ENCODE measurements at regions not wholly inside any gene's neighbourhood (a gene's known extent, or its start where the extent isn't known, plus 50 kb on each side); places are given as distances from the start of the nearest gene placed in this dataset.

DNA sequence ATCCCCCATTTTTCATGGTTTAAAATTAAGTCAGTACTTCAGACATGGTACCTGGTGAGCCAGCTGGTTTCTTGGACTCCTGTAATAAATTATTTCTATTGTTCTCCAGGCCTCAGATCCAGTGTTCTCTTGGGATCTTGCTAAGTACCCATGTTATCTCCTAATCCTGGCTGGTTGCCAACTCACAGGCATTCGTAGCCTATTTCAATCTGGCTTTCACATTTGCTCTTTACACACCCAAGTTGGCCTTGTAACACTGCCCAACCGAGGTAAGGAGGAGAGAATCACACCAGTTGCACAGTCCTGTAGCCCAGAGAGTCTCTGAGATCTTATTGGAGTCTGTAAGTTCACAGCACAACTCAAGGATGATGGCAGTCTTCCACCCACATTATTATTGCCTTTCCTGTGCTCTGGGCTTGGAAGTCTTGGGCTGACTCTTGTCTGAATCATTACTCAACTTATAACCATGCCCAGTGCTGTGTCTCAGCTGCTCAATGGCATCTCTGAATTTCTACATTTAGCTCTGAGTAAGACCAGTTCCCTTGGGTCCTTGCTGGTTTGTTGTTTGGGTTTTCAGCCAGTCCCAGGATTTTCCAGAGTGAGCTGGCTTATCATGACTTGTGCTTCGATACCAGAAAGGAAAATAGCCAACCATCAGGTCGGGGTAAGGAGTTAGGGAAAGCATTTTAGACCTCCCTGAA, 76.6 kb upstream of the KLF12 start:
- no peak for DNase-seq

DNA sequence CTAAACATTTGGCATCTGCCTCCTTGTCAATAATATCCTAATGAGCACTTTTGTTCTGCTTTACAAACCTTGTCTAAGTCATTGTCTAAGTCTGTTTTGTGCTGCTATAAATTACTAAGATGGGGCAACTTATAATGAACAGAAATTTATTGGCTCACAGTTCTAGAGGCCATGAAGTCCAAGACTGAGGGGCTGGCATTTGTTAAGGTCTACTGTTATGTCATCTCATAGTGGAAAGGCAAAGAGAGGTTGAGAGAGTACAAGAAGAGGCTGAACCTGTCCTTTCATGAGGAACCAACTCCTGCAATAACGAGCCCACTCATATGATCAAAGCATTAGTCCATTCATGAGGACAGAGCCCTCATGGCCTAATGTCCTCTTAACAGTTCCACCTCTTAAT, 72.7 kb upstream of the KLF12 start:
- DNase-seq, result no peak

DNA sequence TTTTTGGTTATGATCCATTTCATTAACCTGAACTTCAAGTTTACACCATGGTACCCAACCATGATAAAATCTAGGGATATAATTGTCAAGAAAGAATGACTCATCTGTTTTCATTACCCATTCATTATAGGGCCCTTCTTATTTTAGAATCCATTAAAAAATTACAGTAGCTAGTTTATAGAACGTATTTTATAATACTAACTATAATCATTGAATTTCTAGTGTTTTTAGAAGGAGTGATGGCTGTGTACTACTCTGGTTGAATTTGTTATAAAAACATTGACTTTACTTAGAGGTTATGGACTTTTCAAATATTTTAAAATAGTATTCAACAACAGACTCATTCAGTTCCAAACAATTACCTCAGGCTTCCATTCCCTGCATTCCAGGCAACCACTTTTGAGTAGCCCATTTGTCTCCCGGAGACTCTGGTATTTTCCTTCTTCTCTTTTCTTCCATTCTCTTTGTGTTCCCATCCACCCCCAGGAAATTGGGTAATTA, 71.9 kb upstream of the KLF12 start:
- DNase-seq, result no peak

DNA sequence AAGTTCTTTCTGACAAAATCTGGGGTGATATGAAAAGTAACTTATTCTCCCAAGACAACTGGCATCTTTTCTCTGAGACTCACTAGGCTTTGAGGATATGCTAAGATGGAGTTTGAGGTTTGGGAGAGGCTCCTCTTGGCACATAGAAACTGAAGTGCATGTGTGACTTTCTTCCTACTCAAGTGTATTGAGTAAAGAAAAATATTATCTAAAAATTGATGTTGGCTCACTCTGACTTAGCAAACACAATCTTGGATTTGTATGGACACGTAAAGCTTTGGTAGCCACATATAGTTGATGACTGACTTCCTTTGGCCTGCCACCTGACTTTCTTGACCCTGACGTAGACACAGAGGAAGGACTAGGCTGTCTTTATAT, 71.1 kb upstream of the KLF12 start:
- no peak for DNase-seq

DNA sequence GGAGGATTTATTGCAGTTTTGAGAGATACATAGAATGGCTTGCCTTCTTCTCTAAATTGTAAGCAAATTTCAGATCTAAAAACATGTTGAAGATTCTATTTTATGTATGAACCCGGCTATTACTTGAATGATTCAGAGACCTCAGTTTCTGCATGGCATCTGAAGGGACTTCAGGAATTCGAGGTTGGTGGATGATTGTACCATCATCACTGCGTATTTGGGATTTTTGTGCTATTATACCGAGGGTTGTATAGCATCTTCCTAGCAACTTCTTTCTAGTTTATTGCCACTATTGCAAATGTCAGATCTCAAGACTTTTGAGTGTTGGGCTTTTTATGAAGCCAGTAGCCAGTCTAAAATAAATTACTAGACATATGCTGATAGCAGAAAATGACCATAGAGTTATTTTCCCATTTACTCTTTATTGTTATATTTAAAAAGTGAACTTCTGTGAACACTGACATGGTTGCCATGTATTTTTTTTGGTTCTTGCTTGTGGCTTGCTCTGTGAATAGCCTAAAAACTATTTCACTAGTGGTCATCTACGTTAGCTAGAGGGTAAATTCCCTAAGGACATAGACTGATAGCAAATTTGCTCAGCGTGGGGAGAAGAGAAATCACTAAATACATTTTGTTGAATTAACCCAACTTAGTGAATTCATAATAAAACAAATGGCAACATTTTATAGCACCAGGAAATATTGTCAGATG, 70.6 kb upstream of the KLF12 start:
- DNase-seq, result no peak

GRCh38 chr13:74203576-74203975, 69.4 kb upstream of the KLF12 start:
- no peak for DNase-seq

- no peak for DNase-seq
Observed at GRCh38 chr13:74202129-74202813, 68.1 kb upstream of the KLF12 start.

- DNase-seq, result no peak
Observed at GRCh38 chr13:74201530-74201929, 67.3 kb upstream of the KLF12 start.

GRCh38 chr13:74200081-74200480, 65.9 kb upstream of the KLF12 start:
- DNase-seq, result no peak

- DNase-seq, result no peak
Observed at GRCh38 chr13:74197677-74198429, 63.6 kb upstream of the KLF12 start.

DNA sequence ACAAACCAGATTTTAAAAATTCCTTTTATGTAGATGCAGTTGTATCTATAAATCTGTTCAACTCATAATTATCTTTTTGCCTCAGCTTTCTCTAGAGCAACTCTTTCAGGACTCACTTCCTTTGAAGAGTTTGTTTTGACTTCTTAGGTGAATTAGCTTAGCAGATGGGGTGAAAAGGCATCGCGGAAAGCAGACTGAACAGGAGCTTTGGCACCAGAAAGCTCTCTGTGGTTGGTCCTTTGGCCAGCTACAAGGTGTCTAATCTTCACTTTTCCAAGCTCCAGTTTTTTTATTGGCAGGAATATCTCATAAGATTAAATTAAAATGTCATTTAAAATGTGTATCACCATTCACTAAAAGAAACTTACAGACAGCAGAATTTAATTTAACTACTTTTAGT, 60.6 kb upstream of the KLF12 start:
- DNase-seq, result no peak

GRCh38 chr13:74193391-74193790, 59.2 kb upstream of the KLF12 start:
- no peak for DNase-seq

GRCh38 chr13:74191410-74191809, 57.2 kb upstream of the KLF12 start:
- DNase-seq, result no peak

GRCh38 chr13:74190999-74191398, 56.8 kb upstream of the KLF12 start:
- DNase-seq, result no peak

DNA sequence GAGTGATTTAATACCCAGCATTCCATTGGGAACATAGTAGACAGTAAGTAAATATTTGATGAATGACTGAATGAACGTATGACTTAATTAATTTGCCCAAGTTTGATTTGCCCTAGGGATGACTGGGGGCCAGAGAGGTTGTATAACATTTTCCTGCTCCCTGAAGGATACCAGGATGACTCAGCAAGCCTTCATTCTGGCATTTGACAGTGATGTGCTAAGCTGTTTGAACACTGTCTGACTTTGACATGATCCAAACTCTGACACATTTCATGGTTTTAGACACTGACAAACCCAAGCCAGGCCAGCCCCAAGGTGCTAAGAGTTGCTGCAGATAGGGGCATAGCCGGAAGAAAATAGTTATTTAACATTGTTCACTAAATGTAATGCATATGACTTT, 53.4 kb upstream of the KLF12 start:
- DNase-seq, result no peak

- no peak for DNase-seq
Observed at GRCh38 chr13:74184283-74184682, 50.1 kb upstream of the KLF12 start.
